ENCODE measurements at regions not wholly inside any gene's neighbourhood (a gene's known extent, or its start where the extent isn't known, plus 50 kb on each side); places are given as distances from the start of the nearest gene placed in this dataset.

GRCh38 chr2:181304011-181304844 lies 153.0 kb upstream of the ITGA4 start:
- H3K4me1 ChIP-seq (ENCODE audit: control insufficient read depth, insufficient read depth, low read length) = peaks cover 9% of the 10 kb centered on the region
- no peak overlapping the region for H3K4me3 ChIP-seq (ENCODE audit: low read depth, low read length)
- H3K27me3 ChIP-seq (ENCODE audit: control insufficient read depth, insufficient read depth, low read length) = no peaks in the 10 kb centered on the region
- H3K36me3 ChIP-seq (ENCODE audit: control insufficient read depth, insufficient read depth, low read length) = no peaks in the 10 kb centered on the region
- no peak overlapping the region for H3K27ac ChIP-seq (ENCODE audit: low read depth, low read length)
- H3K9me3 ChIP-seq (ENCODE audit: control insufficient read depth, insufficient read depth, low read length) = no peaks in the 10 kb centered on the region
- H3K9ac ChIP-seq (ENCODE audit: low read depth, low read length) = no peak overlapping the region

GRCh38 chr2:181305301-181306123 lies 151.7 kb upstream of the ITGA4 start:
- H3K27ac ChIP-seq (ENCODE audit: low read depth, low read length) = no peak overlapping the region
- H3K4me1 ChIP-seq (ENCODE audit: control insufficient read depth, insufficient read depth, low read length) = peaks cover 9% of the 10 kb centered on the region
- no peak overlapping the region for H3K4me3 ChIP-seq (ENCODE audit: low read depth, low read length)
- H3K9ac ChIP-seq (ENCODE audit: low read depth, low read length) = no peak overlapping the region
- H3K27me3 ChIP-seq (ENCODE audit: control insufficient read depth, insufficient read depth, low read length) = no peaks in the 10 kb centered on the region
- H3K36me3 ChIP-seq (ENCODE audit: control insufficient read depth, insufficient read depth, low read length) = no peaks in the 10 kb centered on the region
- no peaks in the 10 kb centered on the region for H3K9me3 ChIP-seq (ENCODE audit: control insufficient read depth, insufficient read depth, low read length)

- Histone ChIP-seq H3K27ac (ENCODE audit: low read depth, low read length) (no peak overlapping the region), H3K4me3 (ENCODE audit: low read depth, low read length) (no peak overlapping the region), H3K9me3 (ENCODE audit: control insufficient read depth, insufficient read depth, low read length) (no peaks in the 10 kb centered on the region), H3K9ac (ENCODE audit: low read depth, low read length) (no peak overlapping the region), H3K27me3 (ENCODE audit: control insufficient read depth, insufficient read depth, low read length) (no peaks in the 10 kb centered on the region), H3K36me3 (ENCODE audit: control insufficient read depth, insufficient read depth, low read length) (no peaks in the 10 kb centered on the region), H3K4me1 (ENCODE audit: control insufficient read depth, insufficient read depth, low read length) (peaks cover 9% of the 10 kb centered on the region)
Measured at GRCh38 chr2:181306785-181307184, 150.4 kb upstream of the ITGA4 start.

GRCh38 chr2:181307203-181307991 lies 149.8 kb upstream of the ITGA4 start:
- H3K4me3 ChIP-seq (ENCODE audit: low read depth, low read length) = no peak overlapping the region
- H3K9me3 ChIP-seq (ENCODE audit: control insufficient read depth, insufficient read depth, low read length) = no peaks in the 10 kb centered on the region
- no peak overlapping the region for H3K9ac ChIP-seq (ENCODE audit: low read depth, low read length)
- H3K27ac ChIP-seq (ENCODE audit: low read depth, low read length) = no peak overlapping the region
- no peaks in the 10 kb centered on the region for H3K27me3 ChIP-seq (ENCODE audit: control insufficient read depth, insufficient read depth, low read length)
- no peaks in the 10 kb centered on the region for H3K36me3 ChIP-seq (ENCODE audit: control insufficient read depth, insufficient read depth, low read length)
- H3K4me1 ChIP-seq (ENCODE audit: control insufficient read depth, insufficient read depth, low read length) = peaks cover 9% of the 10 kb centered on the region

- Histone ChIP-seq H3K9ac (ENCODE audit: low read depth, low read length) (no peak overlapping the region), H3K36me3 (ENCODE audit: control insufficient read depth, insufficient read depth, low read length) (no peaks in the 10 kb centered on the region), H3K27ac (ENCODE audit: low read depth, low read length) (no peak overlapping the region), H3K4me3 (ENCODE audit: low read depth, low read length) (no peak overlapping the region), H3K9me3 (ENCODE audit: control insufficient read depth, insufficient read depth, low read length) (no peaks in the 10 kb centered on the region), H3K27me3 (ENCODE audit: control insufficient read depth, insufficient read depth, low read length) (no peaks in the 10 kb centered on the region), H3K4me1 (ENCODE audit: control insufficient read depth, insufficient read depth, low read length) (peaks cover 9% of the 10 kb centered on the region)
Measured at GRCh38 chr2:181308766-181309515, 148.2 kb upstream of the ITGA4 start.

- Histone ChIP-seq H3K9me3 (ENCODE audit: control insufficient read depth, insufficient read depth, low read length) (no peaks in the 10 kb centered on the region), H3K9ac (ENCODE audit: low read depth, low read length) (no peak overlapping the region), H3K4me1 (ENCODE audit: control insufficient read depth, insufficient read depth, low read length) (peaks cover 9% of the 10 kb centered on the region), H3K36me3 (ENCODE audit: control insufficient read depth, insufficient read depth, low read length) (no peaks in the 10 kb centered on the region), H3K4me3 (ENCODE audit: low read depth, low read length) (no peak overlapping the region), H3K27me3 (ENCODE audit: control insufficient read depth, insufficient read depth, low read length) (no peaks in the 10 kb centered on the region), H3K27ac (ENCODE audit: low read depth, low read length) (no peak overlapping the region)
Measured at GRCh38 chr2:181309586-181309985, 147.6 kb upstream of the ITGA4 start.

GRCh38 chr2:181310967-181311366 lies 146.2 kb upstream of the ITGA4 start:
- no peaks in the 10 kb centered on the region for H3K4me1 ChIP-seq (ENCODE audit: control insufficient read depth, insufficient read depth, low read length)
- H3K27me3 ChIP-seq (ENCODE audit: control insufficient read depth, insufficient read depth, low read length) = no peaks in the 10 kb centered on the region
- H3K9ac ChIP-seq (ENCODE audit: low read depth, low read length) = no peak overlapping the region
- H3K4me3 ChIP-seq (ENCODE audit: low read depth, low read length) = no peak overlapping the region
- H3K36me3 ChIP-seq (ENCODE audit: control insufficient read depth, insufficient read depth, low read length) = no peaks in the 10 kb centered on the region
- no peaks in the 10 kb centered on the region for H3K9me3 ChIP-seq (ENCODE audit: control insufficient read depth, insufficient read depth, low read length)
- H3K27ac ChIP-seq (ENCODE audit: low read depth, low read length) = no peak overlapping the region

DNA sequence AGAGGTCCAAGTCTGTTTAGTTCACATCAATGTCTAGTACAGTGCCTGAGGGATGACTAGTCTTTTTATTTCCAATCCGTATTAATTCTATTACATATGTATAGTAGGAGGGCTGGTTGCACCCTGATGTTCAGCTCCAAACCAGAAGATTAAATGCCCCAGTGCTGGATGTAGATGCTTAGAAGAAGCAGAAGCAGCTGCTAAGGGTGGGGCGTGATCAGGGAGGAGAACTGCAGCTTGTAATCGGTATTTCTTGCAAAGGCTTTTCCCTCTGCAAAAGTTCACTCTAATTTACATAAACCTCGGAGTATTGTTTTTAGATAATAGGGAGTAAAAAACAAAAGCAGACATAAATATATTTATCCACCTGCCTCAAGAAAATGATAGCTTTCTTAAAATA lies 145.3 kb upstream of the ITGA4 start:
- Histone ChIP-seq H3K4me3 (ENCODE audit: low read depth, low read length) (no peak overlapping the region), H3K9me3 (ENCODE audit: control insufficient read depth, insufficient read depth, low read length) (no peaks in the 10 kb centered on the region), H3K27me3 (ENCODE audit: control insufficient read depth, insufficient read depth, low read length) (no peaks in the 10 kb centered on the region), H3K9ac (ENCODE audit: low read depth, low read length) (no peak overlapping the region), H3K4me1 (ENCODE audit: control insufficient read depth, insufficient read depth, low read length) (no peaks in the 10 kb centered on the region), H3K27ac (ENCODE audit: low read depth, low read length) (no peak overlapping the region), H3K36me3 (ENCODE audit: control insufficient read depth, insufficient read depth, low read length) (no peaks in the 10 kb centered on the region)

DNA sequence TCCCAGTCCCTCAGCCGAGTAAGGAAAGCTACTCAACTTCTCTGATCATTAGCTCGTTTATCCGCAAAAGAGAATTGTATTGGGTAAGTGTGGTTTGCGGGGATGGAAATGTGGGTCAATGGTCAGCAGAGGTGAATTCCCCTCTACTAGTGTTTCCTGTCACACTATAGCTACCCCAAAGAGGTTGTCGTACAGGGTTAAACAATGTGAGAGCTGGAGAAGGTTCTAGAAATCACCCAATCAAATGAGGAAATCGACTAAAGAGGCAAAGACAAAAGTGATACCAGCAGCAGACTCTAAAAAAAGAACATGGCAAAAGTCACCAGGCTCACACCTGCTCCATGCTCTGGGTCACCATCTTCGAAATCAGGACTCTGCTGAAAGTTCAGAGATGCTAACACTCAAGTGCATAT lies 144.7 kb upstream of the ITGA4 start:
- Histone ChIP-seq H3K36me3 (ENCODE audit: control insufficient read depth, insufficient read depth, low read length) (no peaks in the 10 kb centered on the region), H3K9ac (ENCODE audit: low read depth, low read length) (no peak overlapping the region), H3K4me1 (ENCODE audit: control insufficient read depth, insufficient read depth, low read length) (no peaks in the 10 kb centered on the region), H3K27ac (ENCODE audit: low read depth, low read length) (no peak overlapping the region), H3K4me3 (ENCODE audit: low read depth, low read length) (no peak overlapping the region), H3K9me3 (ENCODE audit: control insufficient read depth, insufficient read depth, low read length) (no peaks in the 10 kb centered on the region), H3K27me3 (ENCODE audit: control insufficient read depth, insufficient read depth, low read length) (no peaks in the 10 kb centered on the region)

DNA sequence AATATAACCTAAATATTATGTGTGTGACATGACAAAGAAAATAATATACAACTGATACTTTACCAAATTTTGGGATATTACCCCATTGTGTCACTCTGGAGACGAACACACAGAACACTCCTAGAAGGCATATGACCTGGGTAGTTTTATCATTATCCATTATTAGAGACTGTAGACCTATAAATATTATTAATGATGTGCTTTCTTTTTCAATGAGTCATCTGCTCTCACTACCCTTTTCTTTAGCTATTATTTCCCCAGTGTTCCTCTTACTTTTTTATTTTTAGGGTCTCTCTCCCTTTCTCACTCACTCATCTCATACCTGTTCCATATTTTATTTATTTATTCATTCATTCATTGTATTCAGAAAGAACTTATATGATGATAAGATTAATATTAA lies 143.3 kb upstream of the ITGA4 start:
- no peak overlapping the region for H3K4me3 ChIP-seq (ENCODE audit: low read depth, low read length)
- no peaks in the 10 kb centered on the region for H3K27me3 ChIP-seq (ENCODE audit: control insufficient read depth, insufficient read depth, low read length)
- peaks cover 6% of the 10 kb centered on the region; the same call in 1 of the 2 replicates for H3K4me1 ChIP-seq (ENCODE audit: control insufficient read depth, insufficient read depth, low read length)
- H3K9ac ChIP-seq (ENCODE audit: low read depth, low read length) = no peak overlapping the region
- H3K36me3 ChIP-seq (ENCODE audit: control insufficient read depth, insufficient read depth, low read length) = no peaks in the 10 kb centered on the region
- no peaks in the 10 kb centered on the region for H3K9me3 ChIP-seq (ENCODE audit: control insufficient read depth, insufficient read depth, low read length)
- no peak overlapping the region for H3K27ac ChIP-seq (ENCODE audit: low read depth, low read length)
